H9 (cell line): ENCODE measurements at regions not wholly inside any gene's neighbourhood (a gene's known extent, or its start where the extent isn't known, plus 50 kb on each side); places are given as distances from the start of the nearest gene placed in this dataset.
"Not testable (repeated sequence)": the region's sequence is repeated elsewhere in the genome, so short reads cannot be mapped to it uniquely, and the experiment has no call there.

ENCODE experiments used
- DNase-seq: peaks from one replicate; pipeline ENCODE4 v3.0.0-alpha.2; 2017
- H2AFZ ChIP-seq: one replicate; pipeline ENCODE4 v1.6.1; 2013; ENCODE audit warnings: mild to moderate bottlenecking, low read length, control low read depth, moderate library complexity
- H2AK5ac ChIP-seq: 2 replicates; pipeline ENCODE4 v1.6.1; 2013; ENCODE audit warnings: low read length, control low read depth, mixed read lengths; ENCODE audit not compliant: insufficient read length
- H2BK120ac ChIP-seq: one replicate; pipeline ENCODE4 v1.6.1; 2013; ENCODE audit warnings: low read depth, mild to moderate bottlenecking, low read length, control low read depth, inconsistent platforms; ENCODE audit not compliant: poor library complexity, severe bottlenecking
- H2BK12ac ChIP-seq: 2 replicates; pipeline ENCODE4 v1.6.1; 2013; ENCODE audit warnings: low read length, control low read depth, mixed read lengths, low read depth; ENCODE audit not compliant: insufficient read length
- H2BK15ac ChIP-seq: 2 replicates; pipeline ENCODE4 v1.6.1; 2013; ENCODE audit warnings: low read depth, low read length, control low read depth
- H2BK20ac ChIP-seq: one replicate; pipeline ENCODE4 v1.6.1; 2013; ENCODE audit warnings: low read depth, mild to moderate bottlenecking, low read length, control low read depth, inconsistent platforms; ENCODE audit not compliant: poor library complexity, severe bottlenecking
- H2BK5ac ChIP-seq: 2 replicates; pipeline ENCODE4 v1.6.1; 2013; ENCODE audit warnings: low read length, control low read depth, mixed read lengths; ENCODE audit not compliant: insufficient read length
- H3K14ac ChIP-seq: 2 replicates; pipeline ENCODE4 v1.6.1; 2013; ENCODE audit warnings: low read length, control low read depth; ENCODE audit not compliant: insufficient read depth
- H3K18ac ChIP-seq: 2 replicates; pipeline ENCODE4 v1.6.1; 2013; ENCODE audit warnings: low read depth, mild to moderate bottlenecking, mixed read lengths, low read length, control low read depth; ENCODE audit not compliant: insufficient read length
- H3K23ac ChIP-seq: 2 replicates; pipeline ENCODE4 v1.6.1; 2013; ENCODE audit warnings: low read length, control low read depth, mixed read lengths, low read depth; ENCODE audit not compliant: insufficient read length
- H3K23me2 ChIP-seq: 2 replicates; pipeline ENCODE4 v1.6.1; 2013; ENCODE audit warnings: low read depth, mild to moderate bottlenecking, mixed read lengths, low read length, control low read depth; ENCODE audit not compliant: insufficient read length, poor library complexity, severe bottlenecking
- H3K27ac ChIP-seq: 2 replicates; pipeline ENCODE4 v1.5.1; 2013; ENCODE audit warnings: low read length, control low read depth, mixed read lengths, low read depth; ENCODE audit not compliant: insufficient read length
- H3K27me3 ChIP-seq: 2 replicates; pipeline ENCODE4 v1.6.1; 2013; ENCODE audit warnings: low read length, control low read depth, inconsistent platforms; ENCODE audit not compliant: insufficient read depth
- H3K4ac ChIP-seq: 2 replicates; pipeline ENCODE4 v1.6.1; 2013; ENCODE audit warnings: low read depth, mild to moderate bottlenecking, control low read depth, inconsistent platforms, low read length, moderate library complexity
- H3K4me1 ChIP-seq: 2 replicates; pipeline ENCODE4 v1.6.1; 2013; ENCODE audit warnings: low read length, control low read depth, inconsistent platforms; ENCODE audit not compliant: insufficient read depth
- H3K4me2 ChIP-seq: 2 replicates; pipeline ENCODE4 v1.6.1; 2013; ENCODE audit warnings: low read length, control low read depth, mixed read lengths; ENCODE audit not compliant: insufficient read length, insufficient read depth
- H3K56ac ChIP-seq: 2 replicates; pipeline ENCODE4 v1.6.1; 2013; ENCODE audit warnings: low read depth, mild to moderate bottlenecking, mixed read lengths, low read length, control low read depth; ENCODE audit not compliant: insufficient read length
- H3K79me1 ChIP-seq: 2 replicates; pipeline ENCODE4 v1.6.1; 2013; ENCODE audit warnings: low read depth, mild to moderate bottlenecking, moderate library complexity, low read length, control low read depth, inconsistent platforms; ENCODE audit not compliant: insufficient read depth, poor library complexity, severe bottlenecking
- H3K79me2 ChIP-seq: 2 replicates; pipeline ENCODE4 v1.6.1; 2013; ENCODE audit warnings: low read length, control low read depth, inconsistent platforms; ENCODE audit not compliant: insufficient read depth
- H3K9ac ChIP-seq: 2 replicates; pipeline ENCODE4 v1.6.1; 2013; ENCODE audit warnings: low read length, control low read depth, mixed read lengths; ENCODE audit not compliant: insufficient read length; ENCODE audit errors: extremely low read depth
- H3K9me3 ChIP-seq: one replicate; pipeline ENCODE4 v1.6.1; 2013; ENCODE audit warnings: low read depth, low read length, inconsistent platforms; ENCODE audit not compliant: control insufficient read depth
- H3T11ph ChIP-seq: one replicate; pipeline ENCODE4 v1.6.1; 2013; ENCODE audit warnings: mild to moderate bottlenecking, low read length, control low read depth, inconsistent platforms
- H4K20me1 ChIP-seq: one replicate; pipeline ENCODE4 v1.6.1; 2013; ENCODE audit not compliant: control insufficient read depth, insufficient read length, insufficient read depth
- H4K5ac ChIP-seq: 2 replicates; pipeline ENCODE4 v1.6.1; 2013; ENCODE audit warnings: low read depth, mild to moderate bottlenecking, mixed read lengths, low read length, control low read depth; ENCODE audit not compliant: insufficient read length
- H4K8ac ChIP-seq: replicated peaks from 2 replicates; pipeline ENCODE4 v1.6.1; 2013; ENCODE audit warnings: low read length, control low read depth, mixed read lengths, low read depth; ENCODE audit not compliant: insufficient read length
- H4K91ac ChIP-seq: 2 replicates; pipeline ENCODE4 v1.6.1; 2013; ENCODE audit warnings: low read depth, mild to moderate bottlenecking, moderate library complexity, mixed read lengths, low read length, control low read depth; ENCODE audit not compliant: insufficient read length
- H3K27ac Mint-ChIP-seq, 3 experiments: 2 replicates in 2 of 3; 3 replicates in 1 of 3; pipeline ENCODE4 v1.8.0; 2020 to 2021; ENCODE audit warnings: mixed read lengths in 3 of 3, mild to moderate bottlenecking in 1 of 3, moderate library complexity in 1 of 3
- H3K27me3 Mint-ChIP-seq: 2 replicates; pipeline ENCODE4 v1.8.0; 2021; ENCODE audit warnings: low read depth, mild to moderate bottlenecking, moderate library complexity, mixed read lengths
- H3K36me3 Mint-ChIP-seq, 3 experiments: 2 replicates in 2 of 3; 3 replicates in 1 of 3; pipeline ENCODE4 v1.8.0; 2020 to 2021; ENCODE audit warnings: low read depth in 3 of 3, mixed read lengths in 3 of 3; ENCODE audit not compliant: insufficient read depth in 1 of 3
- H3K4me1 Mint-ChIP-seq, 2 experiments: 2 replicates each; pipeline ENCODE4 v1.8.0; 2020; ENCODE audit warnings: mixed read lengths in 2 of 2
- H3K4me3 Mint-ChIP-seq, 2 experiments: 2 replicates in 1 of 2; 3 replicates in 1 of 2; pipeline ENCODE4 v1.8.0; 2020 to 2021; ENCODE audit warnings: mild to moderate bottlenecking in 2 of 2, mixed read lengths in 2 of 2, moderate library complexity in 1 of 2
- H3K9me3 Mint-ChIP-seq, 2 experiments: 2 replicates in 1 of 2; 3 replicates in 1 of 2; pipeline ENCODE4 v1.8.0; 2020; ENCODE audit warnings: mild to moderate bottlenecking in 2 of 2, mixed read lengths in 2 of 2, moderate library complexity in 1 of 2
- WGBS: extraction: QIAGEN DNeasy Blood & Tissue Kit; methylation state at CpG from one replicate; pipeline ENCODE4 v1.1.7; 2013; ENCODE audit warnings: missing lambda C conversion rate, low lambda C conversion rate, mixed read lengths; ENCODE audit not compliant: insufficient read length; ENCODE audit errors: extremely low coverage; 5-methylcytosine and 5-hydroxymethylcytosine counted together
- TF ChIP-seq, protein P1 (sequence below): fragments of 200-600 bp; sonication (generic); conservative IDR thresholded peaks from 3 replicates; pipeline ENCODE4 v1.8.0; 2021; ENCODE audit warnings: antibody characterized with exemption, mild to moderate bottlenecking

DNA sequence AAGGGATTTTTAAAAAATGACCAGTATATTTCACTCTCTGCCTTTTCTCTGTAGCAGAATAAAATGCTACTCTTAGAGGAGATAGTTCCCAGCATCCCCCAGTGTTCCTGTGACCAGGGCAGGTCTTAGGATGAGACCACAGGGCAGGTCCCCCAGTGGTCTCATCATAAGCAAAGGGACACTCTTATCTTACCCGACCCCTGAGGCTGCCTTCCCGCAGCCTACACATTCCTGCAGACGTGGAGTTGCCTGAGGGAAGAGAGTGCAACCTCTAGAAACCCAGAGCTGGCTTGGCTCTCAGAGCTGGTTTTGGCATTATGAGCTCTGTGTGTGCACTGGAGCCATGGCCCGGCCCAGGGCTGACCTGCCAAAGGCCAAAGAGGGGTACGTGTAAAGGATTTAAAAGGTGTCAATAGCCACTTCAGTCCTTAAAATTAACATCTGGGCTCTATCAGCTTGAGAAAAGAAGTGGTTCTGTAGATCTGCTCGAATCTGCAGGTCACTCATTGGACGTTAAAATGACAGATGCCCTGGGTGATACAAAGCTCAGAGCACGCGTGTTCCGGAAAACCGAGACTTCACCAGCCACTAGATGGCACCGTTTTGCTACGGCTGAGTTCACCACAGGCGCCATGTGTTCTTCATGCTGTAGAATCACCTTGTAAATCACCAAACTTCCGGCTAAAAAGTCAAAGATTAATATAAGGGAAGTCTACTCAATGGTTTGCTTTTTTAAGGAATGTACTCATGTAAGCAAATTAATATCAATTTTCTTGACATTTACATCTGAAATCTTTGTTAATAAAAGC lies 60.4 kb upstream of the GPR31 start:
- H2AFZ ChIP-seq, H3K4me3 Mint-ChIP-seq: not testable (repeated sequence)
- TF ChIP-seq, protein P1, sequence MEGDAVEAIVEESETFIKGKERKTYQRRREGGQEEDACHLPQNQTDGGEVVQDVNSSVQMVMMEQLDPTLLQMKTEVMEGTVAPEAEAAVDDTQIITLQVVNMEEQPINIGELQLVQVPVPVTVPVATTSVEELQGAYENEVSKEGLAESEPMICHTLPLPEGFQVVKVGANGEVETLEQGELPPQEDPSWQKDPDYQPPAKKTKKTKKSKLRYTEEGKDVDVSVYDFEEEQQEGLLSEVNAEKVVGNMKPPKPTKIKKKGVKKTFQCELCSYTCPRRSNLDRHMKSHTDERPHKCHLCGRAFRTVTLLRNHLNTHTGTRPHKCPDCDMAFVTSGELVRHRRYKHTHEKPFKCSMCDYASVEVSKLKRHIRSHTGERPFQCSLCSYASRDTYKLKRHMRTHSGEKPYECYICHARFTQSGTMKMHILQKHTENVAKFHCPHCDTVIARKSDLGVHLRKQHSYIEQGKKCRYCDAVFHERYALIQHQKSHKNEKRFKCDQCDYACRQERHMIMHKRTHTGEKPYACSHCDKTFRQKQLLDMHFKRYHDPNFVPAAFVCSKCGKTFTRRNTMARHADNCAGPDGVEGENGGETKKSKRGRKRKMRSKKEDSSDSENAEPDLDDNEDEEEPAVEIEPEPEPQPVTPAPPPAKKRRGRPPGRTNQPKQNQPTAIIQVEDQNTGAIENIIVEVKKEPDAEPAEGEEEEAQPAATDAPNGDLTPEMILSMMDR: peak; percentile 41; the same call in 2 of the 3 replicates

DNA sequence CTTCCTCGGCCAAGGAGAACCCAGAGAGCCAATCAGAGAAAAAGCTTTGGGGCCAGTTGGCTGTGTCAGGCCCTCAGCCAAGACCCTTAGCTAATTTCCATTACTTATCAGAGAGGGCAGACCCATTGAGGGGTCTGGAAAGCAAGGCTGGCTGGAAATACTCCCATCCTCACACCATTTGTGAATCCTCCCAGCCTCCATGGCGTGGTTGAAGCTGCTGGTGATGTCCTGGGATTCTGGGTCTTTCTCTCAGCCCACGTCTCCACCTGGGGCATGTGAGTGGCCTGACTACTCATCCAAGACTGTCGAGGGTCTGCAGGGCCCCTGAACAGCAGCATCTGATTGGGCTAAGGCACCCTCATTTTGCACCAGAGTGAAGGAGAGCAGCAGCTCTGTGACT lies 61.3 kb upstream of the GPR31 start:
- not testable (repeated sequence) for H3K27me3 ChIP-seq, H3K9me3 ChIP-seq, H3T11ph ChIP-seq, H3K9me3 Mint-ChIP-seq, H3K23me2 ChIP-seq, H2BK20ac ChIP-seq, H3K79me2 ChIP-seq, H4K20me1 ChIP-seq, H3K27ac Mint-ChIP-seq, H3K27ac ChIP-seq, H4K8ac ChIP-seq, H3K4ac ChIP-seq, H2AK5ac ChIP-seq, H2BK12ac ChIP-seq, H2BK120ac ChIP-seq, H3K79me1 ChIP-seq, H2AFZ ChIP-seq, H2BK15ac ChIP-seq, H3K4me2 ChIP-seq, H4K5ac ChIP-seq, DNase-seq, H2BK5ac ChIP-seq, H3K36me3 Mint-ChIP-seq, H3K23ac ChIP-seq, H3K9ac ChIP-seq, H3K18ac ChIP-seq, H4K91ac ChIP-seq, H3K14ac ChIP-seq, H3K56ac ChIP-seq, H3K27me3 Mint-ChIP-seq, H3K4me3 Mint-ChIP-seq
- no CpG with 5 or more reads among the region's 4 CpGs for WGBS
- H3K4me1 Mint-ChIP-seq: peaks cover 20 to 27% of the 10 kb centered on the region in 2 experiments
- peaks cover 11% of the 10 kb centered on the region for H3K4me1 ChIP-seq

More for the DNA sequence above, 60.4 kb upstream of the GPR31 start:
- H3K4me1 Mint-ChIP-seq: peaks cover 13 to 19% of the 10 kb centered on the region in 2 experiments
- not testable (repeated sequence) for H3K56ac ChIP-seq, H3K4me2 ChIP-seq, H3K4ac ChIP-seq, H3K23ac ChIP-seq, H3K27me3 ChIP-seq, H3K27ac Mint-ChIP-seq, H2BK15ac ChIP-seq, H3K18ac ChIP-seq, H3K27ac ChIP-seq, H2BK120ac ChIP-seq, H3K79me2 ChIP-seq, H3K9ac ChIP-seq, H4K91ac ChIP-seq, H3K23me2 ChIP-seq, DNase-seq, H3K14ac ChIP-seq, H2BK5ac ChIP-seq, H3K4me1 ChIP-seq, H3K9me3 Mint-ChIP-seq, H3K79me1 ChIP-seq, H2BK20ac ChIP-seq, H3T11ph ChIP-seq, H4K8ac ChIP-seq, H2AK5ac ChIP-seq, H3K36me3 Mint-ChIP-seq, H2BK12ac ChIP-seq, H3K9me3 ChIP-seq, H4K20me1 ChIP-seq, H4K5ac ChIP-seq, H3K27me3 Mint-ChIP-seq
- no CpG with 5 or more reads among the region's 15 CpGs for WGBS
